ENCODE measurements at regions not wholly inside any gene's neighbourhood (a gene's known extent, or its start where the extent isn't known, plus 50 kb on each side); places are given as distances from the start of the nearest gene placed in this dataset.

DNA sequence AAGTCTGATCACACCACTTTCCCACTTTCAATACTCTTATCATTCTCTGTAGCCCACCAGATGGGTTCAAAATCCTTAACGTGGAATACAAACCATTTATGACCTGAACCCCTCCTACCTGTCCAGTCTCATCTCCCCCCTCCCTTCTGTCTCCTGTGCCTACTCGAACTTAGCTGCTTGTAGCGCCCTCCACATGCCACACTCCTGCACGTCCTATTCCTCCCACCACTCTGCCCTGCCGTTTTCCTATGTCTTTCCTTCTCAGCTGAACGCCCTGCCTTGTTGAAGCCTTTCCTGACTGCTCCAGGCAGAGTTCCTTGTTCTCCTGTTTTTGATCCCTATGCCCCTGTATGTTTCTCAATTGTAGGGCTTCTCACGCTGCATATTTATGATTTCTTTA is 390.1 kb downstream of the HRH4 start:
- TF ChIP-seq GATA2 (IDR thresholded peaks at IDR 0.05; ENCODE audit: low read depth, low read length) (no peak), GATA3 (IDR thresholded peaks at IDR 0.05; ENCODE audit: low read depth, low read length) (no peak)
